MV-4-11 (cell line): ENCODE measurements at regions not wholly inside any gene's neighbourhood (a gene's known extent, or its start where the extent isn't known, plus 50 kb on each side); places are given as distances from the start of the nearest gene placed in this dataset.

Source experiments
- DNase-seq: peaks from one replicate; lab custom pipeline; 2025; lab: John Stamatoyannopoulos, UW

- peak; percentile 90 for DNase-seq
Observed at GRCh38 chr3:188940573-188940932, 231.2 kb upstream of the TPRG1 start.

- DNase-seq: peak; percentile 97
Observed at GRCh38 chr3:188941103-188941502, 230.7 kb upstream of the TPRG1 start.

- no peak for DNase-seq
Observed at GRCh38 chr3:188942191-188942590, 229.6 kb upstream of the TPRG1 start.

DNA sequence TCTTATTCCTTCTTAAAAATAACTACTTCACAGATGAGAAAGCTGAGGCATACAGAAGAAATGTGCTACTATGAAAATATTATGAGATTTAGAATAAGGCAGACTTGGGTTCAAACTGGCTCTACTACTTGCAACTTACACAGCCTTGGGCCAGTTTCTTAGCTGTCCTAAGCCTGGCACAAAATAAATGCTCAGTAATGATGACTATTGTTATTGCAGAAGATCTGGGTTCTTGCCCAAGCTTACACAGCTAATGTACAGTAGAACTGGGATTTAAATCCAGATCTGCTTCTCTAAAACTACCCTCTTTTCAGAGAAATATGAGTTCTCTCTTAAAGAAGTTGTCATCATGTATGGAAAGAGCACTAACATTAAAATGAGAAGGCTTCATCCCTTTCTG lies 228.2 kb upstream of the TPRG1 start:
- DNase-seq: no peak

DNA sequence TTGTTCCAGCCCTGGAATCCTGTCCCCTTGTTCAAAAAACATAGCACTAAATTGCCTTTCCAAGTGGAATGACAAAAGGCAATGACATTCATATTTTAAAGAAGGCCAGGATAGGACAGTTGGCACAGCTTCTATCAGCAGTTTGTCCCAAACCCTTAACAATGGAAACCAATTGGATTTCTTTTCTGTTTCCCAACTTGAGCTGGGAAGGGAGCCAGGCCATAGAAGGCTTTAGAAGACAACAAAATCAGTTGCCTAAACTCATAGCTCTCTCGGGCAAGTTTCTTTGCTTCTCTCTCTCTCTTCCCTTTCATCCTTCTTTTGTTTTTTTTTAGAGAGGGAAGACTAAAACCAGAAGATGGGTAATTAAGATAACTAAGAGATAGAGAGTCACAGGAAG lies 227.7 kb upstream of the TPRG1 start:
- no peak for DNase-seq

DNA sequence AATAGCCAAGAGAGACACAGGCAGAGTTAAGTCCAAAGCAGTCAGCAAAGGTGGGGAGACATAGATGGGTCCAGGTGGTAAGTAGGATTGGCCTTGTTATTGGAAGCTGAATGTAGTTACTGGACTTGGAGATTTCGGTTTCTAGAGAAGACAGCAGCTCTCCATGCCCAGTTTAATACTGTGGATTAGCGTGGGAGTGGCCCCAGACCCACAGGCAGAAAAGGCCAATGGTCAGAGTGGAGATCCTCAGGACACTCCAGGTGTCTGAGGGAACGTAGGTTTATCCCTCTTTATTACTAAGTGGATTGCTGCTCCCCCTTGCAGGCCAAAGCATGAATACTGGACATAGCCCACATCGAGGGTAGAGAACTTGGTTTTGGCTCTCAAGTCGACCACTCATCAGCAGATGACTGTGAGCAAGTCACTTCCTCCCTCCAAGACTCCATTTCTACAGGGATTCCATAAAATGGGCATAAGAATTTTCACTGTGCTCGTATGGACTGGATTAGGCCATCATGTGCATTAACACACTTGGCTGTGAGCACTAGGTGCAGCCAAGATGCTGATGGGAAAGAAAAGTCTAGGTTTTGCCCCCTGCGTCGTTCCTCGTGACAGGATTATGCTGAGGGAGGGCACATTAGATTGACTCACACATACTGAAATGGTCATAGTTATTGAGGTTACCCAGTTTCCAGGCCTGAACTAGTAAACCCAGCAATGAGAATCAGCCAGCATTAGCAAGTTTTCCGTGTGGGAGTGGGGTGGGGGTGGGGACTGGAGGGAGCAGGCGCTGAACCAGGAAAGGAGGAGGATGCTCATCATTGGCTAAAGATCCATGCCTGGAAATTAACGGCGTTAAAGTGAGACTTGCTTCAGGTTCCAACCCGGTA lies 225.2 kb upstream of the TPRG1 start:
- DNase-seq: peak; percentile 50

DNA sequence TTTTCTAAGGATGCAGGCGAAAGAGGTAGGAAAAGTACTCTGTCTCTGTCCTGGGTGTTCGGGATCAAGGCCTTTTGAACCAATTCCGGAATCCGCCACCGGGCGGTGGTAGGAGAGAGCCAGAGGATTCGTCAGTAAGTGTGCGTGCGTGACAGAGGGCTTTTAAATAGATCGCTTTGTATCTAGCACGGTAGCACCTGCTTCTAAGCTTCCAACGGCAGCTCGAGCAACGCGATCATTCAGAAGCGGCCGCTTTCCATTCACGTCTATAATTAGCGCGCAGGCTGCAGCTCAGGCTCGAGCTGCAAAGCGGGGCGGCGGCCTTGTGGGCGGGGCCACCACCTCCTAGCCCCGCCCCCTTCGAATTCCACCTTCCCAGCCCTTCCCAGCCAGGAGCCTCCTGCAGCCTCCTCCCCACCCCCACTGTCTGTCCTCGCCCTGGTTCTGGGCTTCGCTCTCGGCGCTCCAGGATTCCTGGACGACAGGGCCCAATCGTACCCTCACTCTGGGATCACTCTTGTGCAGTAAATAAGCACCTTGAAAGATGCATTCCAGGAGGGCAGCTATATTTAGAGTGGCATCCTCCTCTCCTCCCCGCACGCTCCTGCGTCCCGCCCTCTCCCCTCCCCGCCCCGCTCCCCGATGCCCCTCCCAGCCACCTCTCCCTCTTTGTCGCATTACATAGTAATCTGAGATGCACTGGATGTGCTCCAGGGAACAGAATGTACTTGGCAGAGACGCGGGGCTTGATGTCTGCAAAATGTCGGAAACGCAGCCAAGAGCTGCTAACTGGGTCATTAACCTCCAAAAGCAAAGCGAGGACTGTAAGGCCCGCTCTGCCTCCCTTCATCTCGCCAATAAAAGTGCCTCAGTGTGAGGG lies 224.1 kb upstream of the TPRG1 start:
- peak; percentile 95 for DNase-seq

DNA sequence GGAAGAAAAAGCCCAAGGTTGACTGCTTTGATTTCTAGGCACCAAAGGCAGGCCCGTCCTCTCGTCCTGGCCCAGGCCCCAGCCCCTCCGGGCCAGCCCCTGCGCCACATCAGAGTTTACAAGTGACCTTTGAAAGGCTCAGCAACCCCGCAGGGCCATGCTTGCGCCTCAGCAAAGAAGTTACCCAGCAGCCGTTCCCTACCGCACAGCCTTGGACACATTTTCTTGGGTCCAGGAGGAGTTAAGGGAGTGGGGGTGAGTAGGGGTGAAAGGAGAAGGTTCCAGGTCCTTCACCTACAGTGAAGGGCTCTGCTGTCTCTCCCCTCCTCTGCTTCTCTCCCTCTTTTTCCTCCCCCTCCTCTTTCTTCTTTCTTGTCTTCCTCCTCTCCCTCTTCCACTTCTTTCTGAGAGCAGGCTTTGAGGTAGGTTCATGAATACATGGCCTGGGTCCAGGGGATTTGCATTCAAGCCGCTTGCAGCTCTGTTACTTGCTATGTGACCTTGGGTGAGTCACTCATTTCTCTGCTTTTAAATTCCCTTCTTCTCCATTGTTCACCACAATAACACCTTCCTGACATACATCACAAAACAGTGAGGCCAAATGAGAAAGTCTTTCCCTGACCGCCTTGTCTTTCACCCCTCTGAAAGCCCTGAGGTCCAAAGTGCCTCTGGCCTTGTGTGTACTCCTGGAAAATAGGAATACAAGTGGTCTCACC lies 223.3 kb upstream of the TPRG1 start:
- peak; percentile 84 for DNase-seq

DNA sequence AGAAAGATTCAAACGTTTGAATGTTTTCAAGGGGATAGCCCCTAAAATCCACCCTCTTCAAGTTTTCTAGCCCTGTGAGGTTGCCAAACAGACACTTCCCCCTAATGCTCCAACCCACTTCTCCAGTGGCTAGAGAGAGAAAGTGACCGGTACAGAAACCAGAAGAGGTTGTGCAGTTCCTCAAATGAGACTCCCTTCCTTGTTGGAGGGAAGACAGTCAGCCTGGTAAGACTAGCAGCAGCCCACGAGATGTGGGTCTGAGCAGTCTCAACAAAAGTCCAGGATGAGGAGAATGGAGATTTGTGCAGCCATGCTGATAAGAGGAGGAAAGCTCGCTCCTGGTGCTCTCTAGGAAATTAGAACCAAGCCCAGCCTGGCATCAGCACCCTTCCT lies 222.8 kb upstream of the TPRG1 start:
- DNase-seq: peak; percentile 98

GRCh38 chr3:188949456-188949855 lies 222.3 kb upstream of the TPRG1 start:
- DNase-seq: no peak

GRCh38 chr3:188949996-188950395 lies 221.8 kb upstream of the TPRG1 start:
- DNase-seq: peak; percentile 59

DNA sequence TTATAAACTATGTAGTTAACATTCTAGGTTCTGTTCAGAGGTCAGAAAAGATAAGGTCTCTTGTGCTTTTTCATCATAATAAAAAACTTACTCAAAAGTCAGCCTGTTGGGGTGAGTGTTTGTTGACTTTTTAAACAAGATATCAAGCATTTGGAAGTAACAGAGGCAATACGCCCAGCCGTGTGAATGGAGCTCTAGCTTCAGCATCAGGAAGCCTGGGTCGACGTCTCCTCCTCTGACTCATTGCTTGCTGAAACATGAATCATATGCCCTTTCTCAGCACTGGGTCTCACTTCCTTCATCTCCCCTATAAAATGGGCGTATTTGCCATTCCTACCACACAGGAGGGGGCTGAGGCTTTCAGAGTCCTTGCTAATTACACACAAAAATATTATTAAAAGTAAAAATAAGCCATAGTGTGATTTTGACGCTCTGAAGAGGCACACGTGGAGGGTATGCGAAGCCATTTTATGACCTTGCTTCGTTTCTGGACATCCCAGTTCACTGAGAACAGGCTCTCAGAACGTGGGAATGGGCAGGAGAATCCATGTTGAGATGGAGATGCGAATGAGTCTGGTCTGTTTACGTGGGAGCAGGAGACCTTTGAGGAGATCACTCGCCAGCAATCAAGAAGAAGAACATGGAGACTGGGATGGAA lies 220.8 kb upstream of the TPRG1 start:
- peak; percentile 93 for DNase-seq

- DNase-seq: no peak
Observed at GRCh38 chr3:188951734-188952133, 220.0 kb upstream of the TPRG1 start.

DNA sequence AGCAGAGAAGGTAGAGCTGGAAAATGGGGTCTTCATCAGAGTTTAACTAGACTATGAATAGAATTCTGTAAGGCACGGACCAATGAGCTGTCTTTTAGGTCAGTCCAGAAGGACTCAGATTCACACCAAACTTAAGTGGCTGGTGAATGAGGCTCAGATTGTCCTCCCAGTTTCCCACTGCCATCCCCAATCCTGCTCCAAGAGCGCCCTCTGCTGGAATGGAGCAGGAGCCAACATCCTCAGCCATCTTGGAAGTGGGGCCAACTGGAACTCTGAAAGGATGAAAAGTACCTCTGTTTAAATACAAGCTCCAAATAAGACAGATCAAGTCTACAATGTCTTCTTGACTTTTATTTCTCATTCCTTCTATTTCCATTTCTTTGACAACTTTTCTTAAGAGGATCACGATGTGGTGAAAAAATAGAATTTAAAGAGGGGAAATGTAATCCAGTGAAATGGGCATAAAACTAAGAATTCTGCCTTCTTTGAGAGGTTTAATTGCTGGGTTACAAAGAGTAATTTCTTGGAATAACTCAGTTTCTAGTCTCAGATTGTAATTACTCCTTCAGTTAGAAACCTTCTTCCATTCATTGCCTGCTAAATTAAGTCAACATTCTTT lies 217.1 kb upstream of the TPRG1 start:
- peak; percentile 72 for DNase-seq

DNA sequence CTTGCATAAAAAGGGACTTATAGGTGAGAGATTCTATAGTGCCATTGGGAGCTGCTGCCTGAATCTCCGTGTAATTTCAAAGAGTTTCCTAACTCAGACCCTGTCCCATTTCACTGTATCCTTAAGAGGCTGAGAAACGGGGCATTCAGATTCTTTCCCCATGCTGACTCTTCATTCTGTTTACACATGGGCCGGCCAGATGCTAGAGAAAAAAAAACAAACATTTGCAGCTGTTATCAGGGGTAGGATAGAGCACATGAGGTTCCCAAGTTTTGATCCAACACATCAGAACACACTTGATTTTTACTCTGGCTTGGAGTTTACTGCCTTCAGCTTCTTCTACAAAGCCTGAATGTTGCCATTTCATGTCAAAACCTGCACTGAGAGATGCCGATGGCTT lies 215.9 kb upstream of the TPRG1 start:
- no peak for DNase-seq

DNA sequence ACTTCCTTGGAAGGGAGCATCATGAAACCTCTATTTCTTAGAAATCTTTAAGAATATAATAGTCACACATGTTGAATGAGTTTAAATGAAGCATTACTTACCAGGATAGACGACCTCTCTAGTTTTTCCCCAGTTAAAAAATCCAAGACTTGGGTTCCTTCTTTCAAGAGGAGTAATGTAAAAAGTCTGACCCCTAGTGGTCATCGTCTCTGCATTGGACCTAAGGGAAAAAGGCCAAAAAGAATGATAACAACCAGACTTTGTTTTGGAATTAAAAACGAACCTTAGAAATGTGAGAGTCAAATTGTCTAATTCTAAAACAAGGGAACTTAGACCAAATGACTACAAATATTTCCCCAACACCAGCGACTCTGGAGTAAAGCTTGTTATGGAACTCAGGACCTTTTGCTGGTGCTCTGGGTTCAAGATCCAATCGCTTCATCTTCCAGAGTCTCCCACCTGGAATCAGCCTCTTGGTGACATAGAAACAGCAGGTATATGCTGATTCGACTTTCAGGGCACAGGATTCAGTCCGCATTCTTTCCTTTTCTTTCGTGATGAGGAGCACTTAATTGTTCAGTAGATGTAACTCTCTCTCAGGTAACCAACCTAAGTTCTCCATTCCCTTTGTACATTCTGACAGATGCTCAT lies 214.8 kb upstream of the TPRG1 start:
- peak; percentile 69 for DNase-seq

GRCh38 chr3:188959013-188959412 lies 212.8 kb upstream of the TPRG1 start:
- DNase-seq: no peak

DNA sequence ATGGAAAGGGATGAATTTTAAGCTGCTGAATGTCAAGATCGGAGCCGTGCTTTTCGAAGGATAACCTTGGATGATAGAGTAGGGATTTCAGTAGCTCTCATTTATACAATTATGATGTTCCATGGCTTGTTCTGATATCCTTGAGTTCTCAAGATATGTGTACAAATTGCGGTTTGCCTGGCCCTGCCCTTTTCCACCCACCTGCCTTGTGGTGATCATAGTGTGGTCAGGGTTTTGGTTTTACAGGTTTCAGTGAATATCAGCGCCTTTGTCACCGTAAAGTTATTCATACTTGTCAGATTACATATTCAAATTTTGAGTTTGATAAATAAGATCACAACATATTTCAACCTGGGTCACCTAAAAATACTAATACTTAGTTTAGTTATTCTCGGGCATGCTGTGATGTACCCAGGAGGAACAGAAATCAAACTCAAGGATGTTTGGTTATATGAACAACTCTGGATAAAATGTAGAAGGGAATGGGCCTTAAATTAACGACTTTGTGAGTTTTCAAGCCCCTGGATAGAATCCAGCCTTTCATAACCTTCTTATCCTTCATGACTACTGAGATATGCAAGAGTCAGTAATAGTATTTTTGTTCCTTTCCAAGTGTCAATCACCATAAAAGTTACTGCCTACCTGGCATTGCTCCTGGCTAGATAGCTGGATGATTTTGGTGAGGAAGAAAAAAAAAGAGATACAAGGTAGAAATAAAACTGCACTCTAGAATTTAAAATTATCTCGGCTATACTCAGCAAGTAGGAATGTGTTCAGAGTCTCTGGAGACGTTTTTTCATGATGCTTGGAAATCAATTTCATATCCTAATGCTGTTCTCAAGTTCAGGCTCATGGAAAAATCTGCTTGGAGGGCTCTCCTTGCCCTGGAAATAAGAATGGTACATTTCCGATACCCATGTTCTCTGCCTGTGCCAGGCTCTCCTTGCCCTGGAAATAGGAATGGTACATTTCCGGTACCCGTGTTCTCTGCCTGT lies 209.2 kb upstream of the TPRG1 start:
- DNase-seq: no peak

DNA sequence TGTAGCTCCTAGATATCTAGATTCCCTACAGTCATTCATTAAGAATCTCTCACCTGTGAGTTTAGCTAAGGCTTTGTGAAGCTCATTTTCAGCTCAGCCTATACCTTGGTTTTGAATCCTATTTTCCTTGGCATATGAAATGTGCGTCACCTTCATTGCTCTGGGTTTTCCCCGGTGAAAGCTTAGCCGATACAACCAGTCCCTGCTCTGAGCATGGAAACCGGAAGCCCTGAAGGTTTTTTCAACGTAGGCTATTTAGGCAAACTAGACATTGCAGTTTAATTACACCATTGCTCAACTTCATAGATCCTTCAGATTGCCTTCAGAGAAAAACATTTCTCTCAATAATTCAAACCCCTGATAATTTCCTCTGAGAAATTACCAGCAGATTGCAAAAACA lies 206.8 kb upstream of the TPRG1 start:
- peak; percentile 40 for DNase-seq

DNA sequence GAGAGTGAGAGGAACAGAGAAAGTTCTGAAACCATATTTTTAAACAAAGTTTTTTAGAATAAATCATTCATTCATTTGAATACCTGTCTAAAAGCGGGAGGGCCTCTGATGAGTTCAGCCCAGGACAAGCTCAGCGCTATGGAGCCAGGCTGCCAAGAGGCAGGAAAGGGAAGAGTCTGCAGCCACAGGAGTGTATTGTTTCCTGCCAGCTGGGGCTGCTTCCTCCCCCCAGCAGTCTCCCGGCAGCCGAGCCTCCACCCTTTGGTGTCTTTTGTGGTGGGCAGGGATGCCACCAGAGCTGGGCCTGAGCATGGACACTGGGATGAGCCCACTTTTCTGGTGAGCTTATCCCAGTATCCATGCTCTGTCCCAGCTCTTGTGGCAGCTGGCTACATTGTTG lies 199.5 kb upstream of the TPRG1 start:
- DNase-seq: peak; percentile 65
